ENCODE measurements at regions not wholly inside any gene's neighbourhood (a gene's known extent, or its start where the extent isn't known, plus 50 kb on each side); places are given as distances from the start of the nearest gene placed in this dataset.

DNA sequence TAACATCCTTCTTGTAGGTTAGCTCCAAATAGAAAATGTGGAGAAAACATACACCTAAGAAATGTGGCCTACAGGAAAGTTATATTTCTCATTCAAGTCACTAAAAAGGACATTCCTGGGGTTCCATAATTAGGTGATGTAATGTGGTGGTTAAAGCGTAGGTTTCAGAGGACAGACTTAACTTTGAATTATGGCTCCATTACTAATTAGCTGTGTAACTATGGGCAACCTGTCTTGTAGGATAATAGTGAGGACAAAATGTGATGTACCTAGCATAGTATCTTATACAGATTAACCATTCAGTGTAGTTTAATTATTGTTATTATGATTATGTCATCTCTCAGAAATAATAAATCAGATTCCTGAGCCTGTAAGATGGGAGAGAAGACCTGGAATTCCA, 602.5 kb downstream of the TSN start:
- DNase-seq (ENCODE audit: insufficient read length, low spot score), result no peak
- no peak for FAIRE-seq

- DNase-seq (ENCODE audit: insufficient read length, low spot score), result no peak
- no peak for FAIRE-seq
Measured at GRCh38 chr2:122358729-122359128, 603.3 kb downstream of the TSN start.

GRCh38 chr2:122363885-122364284, 608.4 kb downstream of the TSN start:
- DNase-seq (ENCODE audit: insufficient read length, low spot score) (no peak), FAIRE-seq (no peak)

DNA sequence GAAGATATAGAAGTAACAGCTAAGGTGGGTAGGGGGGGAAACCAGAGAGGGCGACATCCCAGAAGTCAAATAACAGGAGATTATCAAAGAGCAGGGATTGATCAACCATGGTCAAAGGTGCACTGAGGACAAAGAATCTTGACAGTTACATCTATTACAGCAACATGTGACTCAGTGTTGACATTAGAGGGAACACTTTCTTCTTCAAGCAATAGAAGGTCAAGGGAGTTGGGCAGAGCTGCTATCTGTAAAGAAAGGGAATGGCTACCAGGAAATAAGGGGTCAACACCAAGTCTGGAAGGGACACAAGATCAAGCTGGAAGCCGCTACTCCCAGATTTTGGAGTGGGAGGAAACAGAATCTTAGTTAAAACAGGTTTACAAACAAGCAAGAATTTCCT, 611.0 kb downstream of the TSN start:
- FAIRE-seq (no peak), DNase-seq (ENCODE audit: insufficient read length, low spot score) (no peak)

DNA sequence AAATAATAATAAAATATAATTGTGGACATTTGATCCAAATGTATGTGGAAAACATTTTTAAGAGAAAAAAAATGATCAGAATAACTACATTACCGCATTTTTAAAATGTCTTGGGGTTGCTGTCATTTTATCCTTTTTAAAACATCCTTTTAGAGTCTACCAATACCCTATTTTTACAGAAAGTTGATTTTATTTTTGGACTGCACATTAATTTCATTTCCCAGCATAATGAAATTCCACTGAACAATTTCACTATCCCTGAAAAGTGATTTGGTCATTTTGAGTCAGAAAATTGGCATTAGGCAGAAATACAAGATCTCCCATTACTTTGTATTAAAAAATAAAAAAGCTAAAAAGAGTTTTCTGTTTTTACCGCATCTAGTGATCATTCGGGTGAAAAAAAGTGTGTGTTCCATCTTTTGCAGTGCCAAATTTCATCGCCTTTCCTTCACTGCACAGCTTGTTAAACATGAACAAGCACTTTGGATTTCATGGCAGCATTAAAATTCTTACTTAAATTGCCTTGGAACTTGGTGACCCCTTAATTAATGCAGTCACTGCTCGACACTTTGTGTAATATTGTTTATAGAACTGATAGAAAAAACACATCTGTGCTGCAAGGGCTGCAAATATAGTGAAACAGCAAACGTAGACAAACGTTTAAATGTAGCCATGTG, 611.7 kb downstream of the TSN start:
- no peak for FAIRE-seq
- no peak for DNase-seq (ENCODE audit: insufficient read length, low spot score)

DNA sequence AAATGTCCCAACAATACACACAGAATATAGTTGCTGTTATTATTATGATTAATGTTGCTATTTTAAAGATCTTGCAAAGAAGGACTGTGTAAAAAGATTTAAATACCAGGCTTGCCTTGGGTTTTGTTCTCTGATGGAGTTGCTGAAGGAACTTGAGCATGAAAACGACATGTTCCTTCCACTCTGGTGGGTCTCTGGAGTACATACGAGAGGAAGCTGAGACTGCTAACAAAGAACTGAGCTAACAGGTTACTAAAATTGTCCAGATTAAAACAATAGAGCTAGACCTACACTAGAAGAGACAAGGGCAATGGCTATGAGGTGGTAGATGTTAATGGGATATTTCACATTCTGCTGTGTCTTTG, 612.2 kb downstream of the TSN start:
- DNase-seq (ENCODE audit: insufficient read length, low spot score) (no peak), FAIRE-seq (no peak)

GRCh38 chr2:122368576-122369243, 613.3 kb downstream of the TSN start:
- DNase-seq (ENCODE audit: insufficient read length, low spot score) (no peak), FAIRE-seq (no peak)

DNA sequence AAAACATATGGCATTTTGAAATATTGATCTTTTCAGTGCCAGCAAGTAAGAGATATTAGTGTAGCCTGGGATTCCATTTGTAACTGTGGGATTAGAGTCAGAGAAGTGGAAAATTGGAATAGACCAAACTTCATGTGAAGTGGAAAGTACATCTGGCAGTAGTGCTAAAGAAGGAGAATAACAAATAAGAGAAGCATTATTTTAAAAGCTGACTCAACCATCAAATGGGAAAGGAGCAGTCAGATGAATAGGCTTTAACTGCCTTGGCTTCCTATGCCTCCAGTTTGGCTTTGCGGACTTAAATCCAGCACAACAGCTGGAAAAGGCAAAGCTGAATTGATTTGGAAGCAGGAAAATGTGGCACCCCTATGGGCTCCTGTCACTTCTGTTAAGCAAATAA, 623.1 kb downstream of the TSN start:
- DNase-seq (ENCODE audit: insufficient read length, low spot score) (no peak), FAIRE-seq (no peak)

DNA sequence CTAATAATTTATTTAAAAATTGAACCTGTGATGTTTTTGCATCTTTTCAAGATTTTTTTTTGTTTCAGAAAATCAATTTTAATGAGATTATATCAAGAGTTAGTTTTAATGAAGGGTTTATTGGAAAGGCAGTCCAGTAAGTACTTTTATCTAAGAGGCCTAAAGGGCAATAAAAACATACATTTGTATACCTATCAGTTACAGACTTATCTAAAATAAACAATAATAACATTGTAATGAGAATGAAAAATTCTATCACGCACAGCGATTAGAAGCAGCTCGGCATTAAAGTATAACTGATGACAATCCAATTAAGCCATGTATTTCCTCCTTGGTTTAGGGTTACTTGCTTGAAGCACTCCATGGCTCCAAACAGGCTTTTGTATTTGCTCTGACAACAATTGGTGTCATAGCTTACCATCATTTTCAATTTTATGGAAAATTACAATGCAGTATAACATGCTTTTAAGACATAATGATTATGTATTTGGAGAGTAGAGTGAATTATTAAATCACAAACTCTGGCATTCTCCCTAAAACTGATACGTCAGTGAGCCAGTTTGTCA, 629.4 kb downstream of the TSN start:
- DNase-seq (ENCODE audit: insufficient read length, low spot score) (no peak), FAIRE-seq (no peak)

GRCh38 chr2:122388208-122388607, 632.8 kb downstream of the TSN start:
- DNase-seq (ENCODE audit: insufficient read length, low spot score) (no peak), FAIRE-seq (no peak)

DNA sequence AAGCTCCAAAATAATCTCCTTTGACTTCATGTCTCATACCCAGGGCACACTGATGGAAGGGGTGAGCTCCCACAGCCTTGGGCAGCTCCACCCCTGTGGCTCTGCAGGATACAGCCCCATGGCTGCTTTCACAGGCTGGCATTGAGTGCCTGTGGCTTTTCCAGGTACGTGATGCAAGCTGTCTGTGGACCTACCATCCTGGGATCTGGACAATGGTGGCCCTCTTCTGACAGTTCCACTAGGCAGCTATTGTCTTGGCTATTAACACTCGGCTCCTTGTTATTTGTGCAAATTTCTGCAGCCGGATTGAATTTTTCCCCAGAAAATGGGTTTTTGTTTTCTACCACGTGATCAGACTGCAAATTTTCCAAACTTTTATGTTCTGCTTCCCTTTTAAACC, 634.2 kb downstream of the TSN start:
- DNase-seq (ENCODE audit: insufficient read length, low spot score), result no peak
- FAIRE-seq, result no peak

DNA sequence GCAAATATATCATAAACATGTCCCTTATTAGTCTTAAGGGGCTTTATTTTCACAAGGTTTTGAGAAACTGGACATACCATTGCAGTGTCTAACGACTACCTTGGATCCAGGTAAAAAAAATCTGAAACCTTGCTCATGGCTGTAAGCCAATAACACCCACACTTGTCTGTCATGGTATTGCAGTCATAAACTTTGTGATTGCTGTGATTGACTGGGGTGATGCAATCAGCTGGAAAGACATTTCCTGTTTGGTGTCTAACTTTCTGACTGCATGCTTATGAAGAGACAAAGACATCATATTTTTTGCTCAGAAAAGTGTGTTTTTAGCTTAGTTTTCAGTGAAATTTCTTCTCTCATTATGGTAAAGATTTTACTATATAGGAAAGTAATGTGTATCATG, 635.0 kb downstream of the TSN start:
- no peak for DNase-seq (ENCODE audit: insufficient read length, low spot score)
- FAIRE-seq, result no peak

DNA sequence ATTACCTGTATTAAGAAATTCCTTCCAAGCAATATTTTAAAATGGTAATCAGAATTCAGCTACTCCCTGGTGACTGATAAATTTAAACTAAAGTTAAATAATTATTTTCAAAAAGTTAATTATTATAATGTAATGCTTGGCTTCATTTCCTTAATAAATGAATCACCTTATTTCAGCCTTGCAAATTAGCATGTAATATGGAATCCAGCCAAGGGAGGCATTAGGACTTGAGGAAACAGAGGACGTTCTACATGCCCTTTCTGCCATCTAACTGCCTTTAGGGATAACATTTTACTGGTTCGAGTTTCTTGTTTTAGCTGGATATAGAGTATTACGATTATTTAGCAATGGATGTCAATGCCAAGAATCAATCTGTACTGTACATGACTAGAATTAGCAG, 636.3 kb downstream of the TSN start:
- FAIRE-seq (no peak), DNase-seq (ENCODE audit: insufficient read length, low spot score) (no peak)

GRCh38 chr2:122395687-122396086, 640.2 kb downstream of the TSN start:
- no peak for DNase-seq (ENCODE audit: insufficient read length, low spot score)
- no peak for FAIRE-seq

- DNase-seq (ENCODE audit: insufficient read length, low spot score), result no peak
- FAIRE-seq, result no peak
Measured at GRCh38 chr2:122411231-122411630, 655.8 kb downstream of the TSN start.

DNA sequence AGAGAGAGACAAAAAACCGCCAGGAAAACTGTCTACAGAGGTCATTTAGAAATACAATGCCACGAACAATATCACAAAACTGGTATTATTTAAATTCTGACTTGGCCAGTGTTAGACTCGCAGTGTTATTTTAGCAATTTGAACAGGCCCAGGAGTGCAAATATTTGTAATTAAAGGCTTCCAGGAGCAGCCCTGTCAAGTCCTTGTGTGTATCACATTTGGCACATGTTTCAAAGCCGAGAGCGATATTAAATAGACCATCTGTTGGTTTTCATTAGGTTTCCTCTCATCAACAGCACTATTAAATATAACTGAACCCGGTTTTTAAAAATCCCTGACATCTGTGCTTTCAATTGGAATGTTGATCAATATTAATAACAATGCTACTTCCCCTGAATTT, 656.9 kb downstream of the TSN start:
- FAIRE-seq, result no peak
- no peak for DNase-seq (ENCODE audit: insufficient read length, low spot score)

DNA sequence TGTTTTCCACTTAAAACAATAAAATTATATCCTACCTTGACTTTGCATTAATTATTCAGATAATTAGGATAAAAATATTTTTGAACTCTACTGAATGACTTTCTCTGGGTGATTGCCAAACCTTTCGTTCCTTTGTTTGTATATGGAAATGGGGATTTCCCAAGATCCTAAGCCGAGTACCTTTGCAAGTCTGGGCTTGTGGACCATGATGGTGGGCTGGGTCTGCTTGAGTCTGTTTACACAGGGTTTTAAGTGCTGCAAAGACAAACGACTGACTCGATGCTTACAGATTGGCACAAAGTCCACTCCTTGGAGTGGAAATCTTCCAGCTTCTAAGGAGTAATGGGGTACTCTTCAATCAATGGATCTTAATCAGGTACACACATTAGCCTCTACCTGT, 659.5 kb downstream of the TSN start:
- FAIRE-seq, result no peak
- DNase-seq (ENCODE audit: insufficient read length, low spot score), result no peak

GRCh38 chr2:122417114-122417513, 661.7 kb downstream of the TSN start:
- DNase-seq (ENCODE audit: insufficient read length, low spot score), result no peak

GRCh38 chr2:122421775-122422174, 666.3 kb downstream of the TSN start:
- FAIRE-seq, result no peak
- DNase-seq (ENCODE audit: insufficient read length, low spot score), result no peak

More at GRCh38 chr2:122417114-122417513, 661.7 kb downstream of the TSN start:
- no peak for FAIRE-seq

- DNase-seq (ENCODE audit: insufficient read length, low spot score), result no peak
- FAIRE-seq, result no peak
Measured at GRCh38 chr2:122422384-122422991, 667.0 kb downstream of the TSN start.

- DNase-seq (ENCODE audit: insufficient read length, low spot score), result no peak
- no peak for FAIRE-seq
Measured at GRCh38 chr2:122423934-122424333, 668.5 kb downstream of the TSN start.

DNA sequence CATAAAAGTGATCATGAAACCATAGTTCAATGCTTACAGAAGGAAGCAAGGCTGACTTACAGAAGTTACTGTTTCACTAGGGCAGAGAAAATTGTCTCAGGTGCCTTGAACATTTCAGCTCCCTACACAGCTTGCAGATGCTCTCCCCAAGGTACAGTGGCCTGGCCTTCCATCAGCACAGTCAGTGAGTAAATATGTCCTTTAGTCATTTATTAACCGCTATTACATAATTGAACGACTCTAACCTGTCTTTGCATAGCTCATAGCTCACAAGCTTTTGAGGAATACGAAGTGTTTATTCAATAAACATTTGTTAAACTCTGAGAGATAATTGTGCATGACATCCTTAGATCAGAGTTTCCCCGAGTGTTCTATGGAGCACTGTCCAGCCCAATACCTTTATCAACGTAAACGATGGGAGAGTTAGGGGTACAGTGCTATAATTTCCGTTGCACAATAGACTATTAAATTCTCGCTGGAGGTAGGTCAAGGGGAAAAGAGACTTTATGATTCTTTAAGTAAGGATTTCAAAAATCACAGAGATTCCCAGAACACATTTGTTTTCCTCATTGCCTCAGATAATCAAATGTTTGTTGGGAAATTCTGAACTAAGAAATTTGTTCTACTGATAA, 677.8 kb downstream of the TSN start:
- FAIRE-seq, result no peak

More for the DNA sequence above, 677.8 kb downstream of the TSN start:
- no peak for DNase-seq (ENCODE audit: insufficient read length, low spot score)
